Osteoblast (primary cell): ENCODE measurements at regions not wholly inside any gene's neighbourhood (a gene's known extent, or its start where the extent isn't known, plus 50 kb on each side); places are given as distances from the start of the nearest gene placed in this dataset.

Experiments
- DNase-seq: peaks from one replicate; pipeline ENCODE4 v3.0.0; 2011; ENCODE audit warnings: low spot score, mixed read lengths; ENCODE audit not compliant: insufficient read length; ENCODE audit errors: missing footprints
- H2AFZ ChIP-seq: 2 replicates; pipeline ENCODE4 v1.6.0; 2011; ENCODE audit warnings: mild to moderate bottlenecking, low read length
- H3K27ac ChIP-seq: 2 replicates; pipeline ENCODE4 v1.5.1; 2011; ENCODE audit warnings: mild to moderate bottlenecking, low read depth, low read length, moderate library complexity
- H3K27me3 ChIP-seq: 2 replicates; pipeline ENCODE4 v1.6.0; 2012; ENCODE audit warnings: mild to moderate bottlenecking, control low read depth, inconsistent platforms, low read length, moderate library complexity; ENCODE audit not compliant: insufficient read depth
- H3K36me3 ChIP-seq: 2 replicates; pipeline ENCODE4 v1.5.1; 2011; ENCODE audit warnings: mild to moderate bottlenecking, low read length, control low read depth, moderate library complexity; ENCODE audit not compliant: insufficient read depth
- H3K4me1 ChIP-seq: 2 replicates; pipeline ENCODE4 v1.5.1; 2011; ENCODE audit warnings: mild to moderate bottlenecking, low read length, control low read depth, moderate library complexity; ENCODE audit not compliant: insufficient read depth
- H3K4me2 ChIP-seq: 2 replicates; pipeline ENCODE4 v1.6.0; 2011; ENCODE audit warnings: mild to moderate bottlenecking, low read length; ENCODE audit not compliant: insufficient read depth
- H3K4me3 ChIP-seq: fragments of 200-600 bp; sonication (generic); 3 replicates; pipeline ENCODE4 v1.5.1; 2012; ENCODE audit warnings: mild to moderate bottlenecking, low read length, inconsistent platforms; ENCODE audit not compliant: insufficient read depth
- H3K79me2 ChIP-seq: 2 replicates; pipeline ENCODE4 v1.6.0; 2012; ENCODE audit warnings: mild to moderate bottlenecking, low read length, control low read depth, inconsistent platforms; ENCODE audit not compliant: insufficient read depth
- H3K9me3 ChIP-seq: 2 replicates; pipeline ENCODE4 v1.5.1; 2011; ENCODE audit warnings: low read depth, low read length, control low read depth
- H4K20me1 ChIP-seq: 2 replicates; pipeline ENCODE4 v1.6.0; 2012; ENCODE audit warnings: mild to moderate bottlenecking, low read length, control low read depth; ENCODE audit not compliant: insufficient read depth
- TF ChIP-seq, protein P1 (sequence below): IDR thresholded peaks from 2 replicates; pipeline ENCODE4 v1.5.1; 2011; ENCODE audit warnings: mild to moderate bottlenecking, low read depth, low read length, moderate library complexity; ENCODE audit errors: extremely low read depth

- H3K27ac ChIP-seq = no peak overlapping the region
- H2AFZ ChIP-seq = no peak overlapping the region
- no peak for DNase-seq
- H3K36me3 ChIP-seq = no peaks in the 10 kb centered on the region
- no peak overlapping the region for H3K4me2 ChIP-seq
- no peaks in the 10 kb centered on the region for H3K79me2 ChIP-seq
- H3K4me1 ChIP-seq = no peaks in the 10 kb centered on the region
- no peaks in the 10 kb centered on the region for H4K20me1 ChIP-seq
- H3K4me3 ChIP-seq = no peak overlapping the region
- no peaks in the 10 kb centered on the region for H3K9me3 ChIP-seq
- TF ChIP-seq, protein P1, sequence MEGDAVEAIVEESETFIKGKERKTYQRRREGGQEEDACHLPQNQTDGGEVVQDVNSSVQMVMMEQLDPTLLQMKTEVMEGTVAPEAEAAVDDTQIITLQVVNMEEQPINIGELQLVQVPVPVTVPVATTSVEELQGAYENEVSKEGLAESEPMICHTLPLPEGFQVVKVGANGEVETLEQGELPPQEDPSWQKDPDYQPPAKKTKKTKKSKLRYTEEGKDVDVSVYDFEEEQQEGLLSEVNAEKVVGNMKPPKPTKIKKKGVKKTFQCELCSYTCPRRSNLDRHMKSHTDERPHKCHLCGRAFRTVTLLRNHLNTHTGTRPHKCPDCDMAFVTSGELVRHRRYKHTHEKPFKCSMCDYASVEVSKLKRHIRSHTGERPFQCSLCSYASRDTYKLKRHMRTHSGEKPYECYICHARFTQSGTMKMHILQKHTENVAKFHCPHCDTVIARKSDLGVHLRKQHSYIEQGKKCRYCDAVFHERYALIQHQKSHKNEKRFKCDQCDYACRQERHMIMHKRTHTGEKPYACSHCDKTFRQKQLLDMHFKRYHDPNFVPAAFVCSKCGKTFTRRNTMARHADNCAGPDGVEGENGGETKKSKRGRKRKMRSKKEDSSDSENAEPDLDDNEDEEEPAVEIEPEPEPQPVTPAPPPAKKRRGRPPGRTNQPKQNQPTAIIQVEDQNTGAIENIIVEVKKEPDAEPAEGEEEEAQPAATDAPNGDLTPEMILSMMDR = no peak
- H3K27me3 ChIP-seq = no peaks in the 10 kb centered on the region
These were observed 683.9 kb downstream of the MATN1 start for GRCh38 chr1:30039354-30040080.

DNA sequence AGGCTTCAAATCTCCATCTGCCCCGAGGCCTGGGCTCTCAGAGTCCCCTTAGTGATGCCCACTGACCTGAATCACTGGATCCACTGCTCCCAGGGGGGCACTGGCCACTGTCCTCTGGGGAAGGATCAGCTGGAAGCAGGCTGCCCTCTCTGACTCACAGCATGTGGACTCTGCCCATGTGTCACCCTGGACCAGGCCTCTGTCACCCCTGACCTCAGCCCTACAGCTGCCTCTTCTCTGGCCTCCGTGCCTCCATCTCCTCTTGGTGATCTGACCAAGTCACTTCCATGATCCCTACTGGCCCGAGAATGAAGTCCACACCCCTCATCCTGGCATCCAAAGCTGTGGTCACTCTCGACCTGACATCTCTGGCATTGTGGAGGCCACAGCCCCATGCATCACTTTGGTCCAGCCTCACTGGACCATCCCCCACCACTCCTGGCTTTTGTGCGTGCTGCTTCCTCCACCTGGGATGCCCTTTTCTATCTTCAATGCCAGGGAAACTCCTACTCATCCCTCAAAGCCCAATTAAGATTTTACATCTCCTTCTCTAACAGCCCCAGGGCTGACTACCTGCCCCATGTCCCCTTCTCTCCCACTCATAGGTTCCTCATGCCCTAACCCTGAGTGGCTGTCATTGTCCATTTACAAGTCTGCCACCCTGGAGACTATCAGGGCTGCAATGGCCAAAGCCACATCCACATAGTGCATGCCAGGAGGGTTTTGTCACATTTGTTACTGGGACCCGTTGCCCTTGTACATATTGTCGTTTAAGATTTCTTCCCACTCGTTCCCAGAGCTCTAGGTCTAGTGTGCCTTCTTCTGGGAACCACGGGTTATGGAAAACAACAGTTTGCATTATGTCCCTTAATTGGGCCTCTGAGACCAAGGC is 685.0 kb downstream of the MATN1 start:
- no peaks in the 10 kb centered on the region for H3K36me3 ChIP-seq
- TF ChIP-seq, protein P1 = no peak
- H2AFZ ChIP-seq = no peak overlapping the region
- no peaks in the 10 kb centered on the region for H3K4me1 ChIP-seq
- H4K20me1 ChIP-seq = no peaks in the 10 kb centered on the region
- peak; percentile 73 for DNase-seq
- H3K9me3 ChIP-seq = no peaks in the 10 kb centered on the region
- no peak overlapping the region for H3K4me3 ChIP-seq
- H3K79me2 ChIP-seq = no peaks in the 10 kb centered on the region
- no peaks in the 10 kb centered on the region for H3K27me3 ChIP-seq
- no peak overlapping the region for H3K4me2 ChIP-seq
- no peak overlapping the region for H3K27ac ChIP-seq

GRCh38 chr1:30037251-30038118 is 685.9 kb downstream of the MATN1 start:
- H3K9me3 ChIP-seq = no peaks in the 10 kb centered on the region
- H3K27ac ChIP-seq = no peak overlapping the region
- no peak overlapping the region for H3K4me2 ChIP-seq
- H3K27me3 ChIP-seq = no peaks in the 10 kb centered on the region
- no peak for DNase-seq
- no peak overlapping the region for H3K4me3 ChIP-seq
- no peaks in the 10 kb centered on the region for H3K4me1 ChIP-seq
- H3K36me3 ChIP-seq = no peaks in the 10 kb centered on the region
- no peaks in the 10 kb centered on the region for H3K79me2 ChIP-seq
- TF ChIP-seq, protein P1 = no peak
- H4K20me1 ChIP-seq = no peaks in the 10 kb centered on the region
- H2AFZ ChIP-seq = no peak overlapping the region
